Fibroblast of skin of scalp (primary cell): ENCODE measurements at regions not wholly inside any gene's neighbourhood (a gene's known extent, or its start where the extent isn't known, plus 50 kb on each side); places are given as distances from the start of the nearest gene placed in this dataset.
"Not testable (repeated sequence)": the region's sequence is repeated elsewhere in the genome, so short reads cannot be mapped to it uniquely, and the experiment has no call there.

Experiments
- DNase-seq: peaks from one replicate; pipeline ENCODE4 v3.0.0-alpha.2; 2013

GRCh38 chr1:185398599-185398998, 81.6 kb upstream of the IVNS1ABP start:
- no peak for DNase-seq

GRCh38 chr1:185398022-185398421, 81.0 kb upstream of the IVNS1ABP start:
- DNase-seq, result no peak

GRCh38 chr1:185397183-185397582, 80.1 kb upstream of the IVNS1ABP start:
- DNase-seq, result no peak

GRCh38 chr1:185396126-185396525, 79.1 kb upstream of the IVNS1ABP start:
- no peak for DNase-seq

- DNase-seq, result no peak
Measured at GRCh38 chr1:185393815-185394214, 76.8 kb upstream of the IVNS1ABP start.

GRCh38 chr1:185393205-185393604, 76.2 kb upstream of the IVNS1ABP start:
- DNase-seq, result no peak

- DNase-seq, result no peak
Measured at GRCh38 chr1:185388815-185389214, 71.8 kb upstream of the IVNS1ABP start.

GRCh38 chr1:185388346-185388745, 71.3 kb upstream of the IVNS1ABP start:
- no peak for DNase-seq

- no peak for DNase-seq
Measured at GRCh38 chr1:185385991-185386390, 68.9 kb upstream of the IVNS1ABP start.

- not testable (repeated sequence) for DNase-seq
Measured at GRCh38 chr1:185383805-185384204, 66.8 kb upstream of the IVNS1ABP start.

GRCh38 chr1:185377831-185378230, 60.8 kb upstream of the IVNS1ABP start:
- DNase-seq, result peak; percentile 41

GRCh38 chr1:185376840-185377635, 60.0 kb upstream of the IVNS1ABP start:
- peak; percentile 74 for DNase-seq

GRCh38 chr1:185376288-185376687, 59.2 kb upstream of the IVNS1ABP start:
- no peak for DNase-seq

- DNase-seq, result peak; percentile 53
Measured at GRCh38 chr1:185375583-185375982, 58.5 kb upstream of the IVNS1ABP start.

GRCh38 chr1:185373813-185374529, 56.9 kb upstream of the IVNS1ABP start:
- peak; percentile 27 for DNase-seq

- no peak for DNase-seq
Measured at GRCh38 chr1:185369786-185370185, 52.7 kb upstream of the IVNS1ABP start.

GRCh38 chr1:185368913-185369491, 52.0 kb upstream of the IVNS1ABP start:
- no peak for DNase-seq

GRCh38 chr1:185368313-185368855, 51.3 kb upstream of the IVNS1ABP start:
- DNase-seq, result no peak

GRCh38 chr1:185367218-185367617, 50.2 kb upstream of the IVNS1ABP start:
- no peak for DNase-seq
